Frontal cortex (tissue), 3 donors: ENCODE measurements at regions not wholly inside any gene's neighbourhood (a gene's known extent, or its start where the extent isn't known, plus 50 kb on each side); places are given as distances from the start of the nearest gene placed in this dataset.

Experiments
- DNase-seq, 2 donors: peaks; one replicate each; pipeline ENCODE4 v3.0.0; 2012; ENCODE audit warnings: low spot score in 2 of 2
- FAIRE-seq: peaks from 2 replicates; lab custom pipeline; 2012; peaks lifted over from hg19 to GRCh38; lab: Jason Lieb, UNC
- donor health status: control.
- donor health status: control.
- donor health status: control.

GRCh38 chr13:73910733-73911132, 223.5 kb downstream of the KLF12 start:
- FAIRE-seq (no peak), DNase-seq (no peak)

GRCh38 chr13:73908809-73909208, 225.4 kb downstream of the KLF12 start:
- DNase-seq (no peak), FAIRE-seq (no peak)

- FAIRE-seq (no peak), DNase-seq (no peak)
Observed at GRCh38 chr13:73904625-73905024, 229.6 kb downstream of the KLF12 start.

GRCh38 chr13:73903561-73903960, 230.6 kb downstream of the KLF12 start:
- FAIRE-seq (no peak), DNase-seq (no peak)

GRCh38 chr13:73902847-73903246, 231.4 kb downstream of the KLF12 start:
- DNase-seq: no peak
- FAIRE-seq: no peak

- no peak for DNase-seq
- no peak for FAIRE-seq
Observed at GRCh38 chr13:73902296-73902695, 231.9 kb downstream of the KLF12 start.

- DNase-seq: no peak
- FAIRE-seq: no peak
Observed at GRCh38 chr13:73901324-73902068, 232.7 kb downstream of the KLF12 start.

- FAIRE-seq: no peak
Observed at GRCh38 chr13:73900591-73900990, 233.6 kb downstream of the KLF12 start.

GRCh38 chr13:73898899-73899298, 235.3 kb downstream of the KLF12 start:
- no peak for FAIRE-seq
- DNase-seq: no peak

More at GRCh38 chr13:73900591-73900990, 233.6 kb downstream of the KLF12 start:
- DNase-seq: no peak

GRCh38 chr13:73898276-73898675, 235.9 kb downstream of the KLF12 start:
- DNase-seq: no peak
- FAIRE-seq: no peak

GRCh38 chr13:73894995-73895571, 239.1 kb downstream of the KLF12 start:
- FAIRE-seq: no peak
- no peak for DNase-seq

- FAIRE-seq (no peak), DNase-seq (no peak)
Observed at GRCh38 chr13:73893833-73894232, 240.4 kb downstream of the KLF12 start.

- no peak for FAIRE-seq
- DNase-seq: no peak
Observed at GRCh38 chr13:73891805-73892204, 242.4 kb downstream of the KLF12 start.

GRCh38 chr13:73883162-73883561, 251.0 kb downstream of the KLF12 start:
- FAIRE-seq: no peak
- no peak for DNase-seq

GRCh38 chr13:73880365-73880764, 253.8 kb downstream of the KLF12 start:
- FAIRE-seq: no peak

GRCh38 chr13:73879346-73880015, 254.7 kb downstream of the KLF12 start:
- no peak for FAIRE-seq

More at GRCh38 chr13:73880365-73880764, 253.8 kb downstream of the KLF12 start:
- no peak for DNase-seq

GRCh38 chr13:73877399-73877798, 256.8 kb downstream of the KLF12 start:
- FAIRE-seq: no peak
- no peak for DNase-seq

More at GRCh38 chr13:73879346-73880015, 254.7 kb downstream of the KLF12 start:
- no peak for DNase-seq

- DNase-seq: no peak
- no peak for FAIRE-seq
Observed at GRCh38 chr13:73876323-73876722, 257.9 kb downstream of the KLF12 start.

- FAIRE-seq (no peak), DNase-seq (no peak)
Observed at GRCh38 chr13:73873940-73874830, 260.0 kb downstream of the KLF12 start.

- FAIRE-seq (no peak), DNase-seq (no peak)
Observed at GRCh38 chr13:73872397-73872796, 261.8 kb downstream of the KLF12 start.
